ENCODE measurements at regions not wholly inside any gene's neighbourhood (a gene's known extent, or its start where the extent isn't known, plus 50 kb on each side); places are given as distances from the start of the nearest gene placed in this dataset.
A peak's percentile ranks its signal among the peaks of the same experiment; 100 is the strongest.
"Not testable (repeated sequence)": the region's sequence is repeated elsewhere in the genome, so short reads cannot be mapped to it uniquely, and the experiment has no call there.

- ATAC-seq (no peak), DNase-seq (no peak)
- no peak overlapping the region for H3K27ac ChIP-seq (ENCODE audit: low read length)
- intact Hi-C loops (cut with DNase I), result no loop called here
- no peak overlapping the region for H3K4me3 ChIP-seq (ENCODE audit: low read length)
- H3K4me1 ChIP-seq (ENCODE audit: control insufficient read depth, insufficient read depth, low read length), result no peaks in the 10 kb centered on the region
- no peaks in the 10 kb centered on the region for H3K27me3 ChIP-seq (ENCODE audit: control insufficient read depth, insufficient read depth)
- no peaks in the 10 kb centered on the region for H3K9me3 ChIP-seq (ENCODE audit: control insufficient read depth, low read length)
Measured at GRCh38 chr2:19627359-19627758, 268.9 kb upstream of the OSR1 start.

GRCh38 chr2:19623488-19623887 lies 265.1 kb upstream of the OSR1 start:
- H3K9me3 ChIP-seq (ENCODE audit: control insufficient read depth, low read length), result no peaks in the 10 kb centered on the region
- 30% methylated on average over 1 of the region's 1 CpG for WGBS
- no peaks in the 10 kb centered on the region for H3K4me1 ChIP-seq (ENCODE audit: control insufficient read depth, insufficient read depth, low read length)
- intact Hi-C loops (cut with DNase I), result no loop called here
- H3K27me3 ChIP-seq (ENCODE audit: control insufficient read depth, insufficient read depth), result no peaks in the 10 kb centered on the region
- ATAC-seq (no peak), DNase-seq (no peak)
- no peak overlapping the region for H3K27ac ChIP-seq (ENCODE audit: low read length)
- no peak overlapping the region for H3K4me3 ChIP-seq (ENCODE audit: low read length)

- Histone ChIP-seq H3K4me3 (ENCODE audit: low read length) (no peak overlapping the region), H3K27ac (ENCODE audit: low read length) (no peak overlapping the region), H3K27me3 (ENCODE audit: control insufficient read depth, insufficient read depth) (no peaks in the 10 kb centered on the region), H3K4me1 (ENCODE audit: control insufficient read depth, insufficient read depth, low read length) (no peaks in the 10 kb centered on the region), H3K9me3 (ENCODE audit: control insufficient read depth, low read length) (no peaks in the 10 kb centered on the region)
- DNase-seq (no peak), ATAC-seq (no peak)
- 90% methylated on average over 1 of the region's 1 CpG for WGBS
- intact Hi-C loops (cut with DNase I), result no loop called here
Measured at GRCh38 chr2:19617257-19617848, 258.9 kb upstream of the OSR1 start.

GRCh38 chr2:19615402-19615801 lies 257.0 kb upstream of the OSR1 start:
- H3K9me3 ChIP-seq (ENCODE audit: control insufficient read depth, low read length); H3K27me3 ChIP-seq (ENCODE audit: control insufficient read depth, insufficient read depth); H3K4me1 ChIP-seq (ENCODE audit: control insufficient read depth, insufficient read depth, low read length); ATAC-seq; H3K4me3 ChIP-seq (ENCODE audit: low read length); DNase-seq; intact Hi-C loops (cut with DNase I); H3K27ac ChIP-seq (ENCODE audit: low read length): not testable (repeated sequence)
- WGBS, result 88% methylated on average over 6 of the region's 6 CpGs

- Histone ChIP-seq H3K4me3 (ENCODE audit: low read length) (no peak overlapping the region), H3K27ac (ENCODE audit: low read length) (no peak overlapping the region), H3K9me3 (ENCODE audit: control insufficient read depth, low read length) (no peaks in the 10 kb centered on the region), H3K27me3 (ENCODE audit: control insufficient read depth, insufficient read depth) (no peaks in the 10 kb centered on the region), H3K4me1 (ENCODE audit: control insufficient read depth, insufficient read depth, low read length) (no peaks in the 10 kb centered on the region)
- intact Hi-C loops (cut with DNase I), result no loop called here
- WGBS, result 43% methylated on average over 2 of the region's 2 CpGs
- ATAC-seq (no peak), DNase-seq (no peak)
Measured at GRCh38 chr2:19614066-19614465, 255.6 kb upstream of the OSR1 start.

GRCh38 chr2:19611491-19612332 lies 253.3 kb upstream of the OSR1 start:
- Histone ChIP-seq H3K4me3 (ENCODE audit: low read length) (no peak overlapping the region), H3K27me3 (ENCODE audit: control insufficient read depth, insufficient read depth) (no peaks in the 10 kb centered on the region), H3K9me3 (ENCODE audit: control insufficient read depth, low read length) (no peaks in the 10 kb centered on the region), H3K27ac (ENCODE audit: low read length) (no peak overlapping the region), H3K4me1 (ENCODE audit: control insufficient read depth, insufficient read depth, low read length) (no peaks in the 10 kb centered on the region)
- intact Hi-C loops (cut with DNase I), result no loop called here
- DNase-seq (no peak), ATAC-seq (no peak)
- 92% methylated on average over 4 of the region's 4 CpGs for WGBS

- ATAC-seq, result no peak
- Histone ChIP-seq H3K4me3 (ENCODE audit: low read length) (no peak overlapping the region), H3K4me1 (ENCODE audit: control insufficient read depth, insufficient read depth, low read length) (no peaks in the 10 kb centered on the region), H3K27ac (ENCODE audit: low read length) (no peak overlapping the region), H3K9me3 (ENCODE audit: control insufficient read depth, low read length) (no peaks in the 10 kb centered on the region), H3K27me3 (ENCODE audit: control insufficient read depth, insufficient read depth) (no peaks in the 10 kb centered on the region)
- WGBS, result 67% methylated on average over 6 of the region's 6 CpGs
- no peak for DNase-seq
- intact Hi-C loops (cut with DNase I), result no loop called here
Measured at GRCh38 chr2:19609266-19609665, 250.8 kb upstream of the OSR1 start.

- intact Hi-C loops (cut with DNase I), result no loop called here
- no peak overlapping the region for H3K4me3 ChIP-seq (ENCODE audit: low read length)
- DNase-seq (peak in 1 of 3 donors; percentile 18), ATAC-seq (no peak)
- no peaks in the 10 kb centered on the region for H3K9me3 ChIP-seq (ENCODE audit: control insufficient read depth, low read length)
- no peak overlapping the region for H3K27ac ChIP-seq (ENCODE audit: low read length)
- H3K27me3 ChIP-seq (ENCODE audit: control insufficient read depth, insufficient read depth), result no peaks in the 10 kb centered on the region
- WGBS, result 80% methylated on average over 4 of the region's 4 CpGs
- H3K4me1 ChIP-seq (ENCODE audit: control insufficient read depth, insufficient read depth, low read length), result no peaks in the 10 kb centered on the region
Measured at GRCh38 chr2:19607931-19608771, 249.7 kb upstream of the OSR1 start.

- Histone ChIP-seq H3K9me3 (ENCODE audit: control insufficient read depth, low read length) (no peaks in the 10 kb centered on the region), H3K27ac (ENCODE audit: low read length) (no peak overlapping the region), H3K27me3 (ENCODE audit: control insufficient read depth, insufficient read depth) (no peaks in the 10 kb centered on the region), H3K4me3 (ENCODE audit: low read length) (no peak overlapping the region), H3K4me1 (ENCODE audit: control insufficient read depth, insufficient read depth, low read length) (no peaks in the 10 kb centered on the region)
- 83% methylated on average over 5 of the region's 5 CpGs for WGBS
- no peak for DNase-seq
- intact Hi-C loops (cut with DNase I), result no loop called here
- ATAC-seq, result no peak
Measured at GRCh38 chr2:19607400-19607799, 249.0 kb upstream of the OSR1 start.

- Histone ChIP-seq H3K4me3 (ENCODE audit: low read length) (no peak overlapping the region), H3K9me3 (ENCODE audit: control insufficient read depth, low read length) (no peaks in the 10 kb centered on the region), H3K27me3 (ENCODE audit: control insufficient read depth, insufficient read depth) (no peaks in the 10 kb centered on the region), H3K4me1 (ENCODE audit: control insufficient read depth, insufficient read depth, low read length) (no peaks in the 10 kb centered on the region), H3K27ac (ENCODE audit: low read length) (no peak overlapping the region)
- no peak for ATAC-seq
- no peak for DNase-seq
- intact Hi-C loops (cut with DNase I), result no loop called here
- WGBS, result 95% methylated on average over 2 of the region's 2 CpGs
Measured at GRCh38 chr2:19600982-19601381, 242.6 kb upstream of the OSR1 start.

GRCh38 chr2:19600506-19600905 lies 242.1 kb upstream of the OSR1 start:
- intact Hi-C loops (cut with DNase I), result no loop called here
- H3K4me1 ChIP-seq (ENCODE audit: control insufficient read depth, insufficient read depth, low read length), result no peaks in the 10 kb centered on the region
- DNase-seq (no peak), ATAC-seq (no peak)
- H3K27me3 ChIP-seq (ENCODE audit: control insufficient read depth, insufficient read depth), result no peaks in the 10 kb centered on the region
- no peak overlapping the region for H3K4me3 ChIP-seq (ENCODE audit: low read length)
- H3K9me3 ChIP-seq (ENCODE audit: control insufficient read depth, low read length), result no peaks in the 10 kb centered on the region
- no peak overlapping the region for H3K27ac ChIP-seq (ENCODE audit: low read length)

Data from right cardiac atrium (tissue), 5 donors.